A549 (cell line): ENCODE measurements at regions not wholly inside any gene's neighbourhood (a gene's known extent, or its start where the extent isn't known, plus 50 kb on each side); places are given as distances from the start of the nearest gene placed in this dataset.
"Not testable (repeated sequence)": the region's sequence is repeated elsewhere in the genome, so short reads cannot be mapped to it uniquely, and the experiment has no call there.

Experiments
- ATAC-seq, 2 experiments: fragments of 200-7000 bp in 1 of 2; fragments of >200 bp in 1 of 2; cut with Nextera tagmentation in 1 of 2; cut with Tn5 transposase in 1 of 2; 3 replicates each; pipeline versions ENCODE4 v1.8.0 to v1.9.1; 2018 to 2020; ENCODE audit warnings: mild to moderate bottlenecking in 1 of 2, moderate library complexity in 1 of 2
- CTCF ChIA-PET: fragments of 300-600 bp; sonication (Branson Sonifier 250); formaldehyde crosslinking; extraction: SDS; loops from one replicate; lab custom pipeline; 2021; ENCODE audit warnings: antibody characterized with exemption, inconsistent platforms; lab: Yijun Ruan, JAX
- POLR2A ChIA-PET: fragments of 350-600 bp; formaldehyde crosslinking; extraction: SDS; loops from one replicate; lab custom pipeline; 2021; ENCODE audit warnings: antibody characterized with exemption, inconsistent platforms; lab: Yijun Ruan, JAX
- DNase-seq, 2 experiments: peaks; one replicate each; pipeline versions ENCODE4 v3.0.0 to v3.0.0-alpha.2; 2011 to 2016; ENCODE audit warnings: low read depth in 1 of 2, low spot score in 1 of 2
- FAIRE-seq: peaks from 2 replicates; lab custom pipeline; 2011; peaks lifted over from hg19 to GRCh38; lab: Jason Lieb, UNC
- H3K27ac ChIP-seq, 2 experiments: fragments of >200 bp; sonication (Bioruptor Twin); formaldehyde crosslinking; 3 replicates each; pipeline ENCODE4 v1.5.1; 2016 to 2017
- H3K4me1 ChIP-seq: fragments of >200 bp; sonication (Bioruptor Twin); formaldehyde crosslinking; 3 replicates; pipeline ENCODE4 v1.6.1; 2016
- H3K4me2 ChIP-seq: fragments of >200 bp; sonication (Bioruptor Twin); formaldehyde crosslinking; 3 replicates; pipeline ENCODE4 v1.6.1; 2016
- H3K4me3 ChIP-seq: fragments of >200 bp; sonication (Bioruptor Twin); formaldehyde crosslinking; 3 replicates; pipeline ENCODE4 v1.5.1; 2016
- H3K9me3 ChIP-seq: fragments of >200 bp; sonication (Bioruptor Twin); formaldehyde crosslinking; 3 replicates; pipeline ENCODE4 v1.6.1; 2016
- CBX8 ChIP-seq: fragments of 200-600 bp; sonication (generic); IDR thresholded peaks from 2 replicates; pipeline ENCODE4 v1.6.1; 2016
- FOSB ChIP-seq: fragments of 250-450 bp; sonication (Bioruptor Pico); IDR thresholded peaks from 2 replicates; pipeline ENCODE4 v1.5.0; 2020; ENCODE audit warnings: mild to moderate bottlenecking, moderate library complexity
- FOXS1 ChIP-seq: fragments of 250-450 bp; sonication (Bioruptor Pico); IDR thresholded peaks from 2 replicates; pipeline ENCODE4 v1.5.0; 2020; ENCODE audit warnings: mild to moderate bottlenecking, moderate library complexity
- GATA3 ChIP-seq: IDR thresholded peaks from 2 replicates; pipeline ENCODE4 v1.6.1; 2012; ENCODE audit warnings: borderline replicate concordance
- KDM5A ChIP-seq: fragments of 200-600 bp; sonication (generic); IDR thresholded peaks from 2 replicates; pipeline ENCODE4 v1.6.1; 2016; ENCODE audit warnings: antibody characterized with exemption, mild to moderate bottlenecking
- PHF8 ChIP-seq: fragments of 200-600 bp; sonication (generic); IDR thresholded peaks from 2 replicates; pipeline ENCODE4 v1.6.1; 2016; ENCODE audit warnings: low read depth, mild to moderate bottlenecking, antibody characterized with exemption, moderate library complexity, borderline replicate concordance
- RAD21 ChIP-seq, 2 experiments: fragments of >200 bp in 1 of 2; sonication (Bioruptor Twin) in 1 of 2; formaldehyde crosslinking in 1 of 2; IDR thresholded peaks in 1 of 2; conservative IDR thresholded peaks in 1 of 2; 2 replicates in 1 of 2; 3 replicates in 1 of 2; pipeline ENCODE4 v1.6.1; 2012 to 2018; ENCODE audit warnings: inconsistent platforms in 1 of 2
- ZNF302 ChIP-seq: fragments of 250-450 bp; sonication (Bioruptor Pico); IDR thresholded peaks from 2 replicates; pipeline ENCODE4 v1.9.0; 2021; ENCODE audit warnings: inconsistent platforms, mild to moderate bottlenecking, moderate library complexity
- ZSCAN20 ChIP-seq: fragments of 250-450 bp; sonication (Bioruptor Pico); IDR thresholded peaks from 2 replicates; pipeline ENCODE4 v1.8.0; 2022; ENCODE audit warnings: mild to moderate bottlenecking, moderate library complexity
- WGBS: methylation state at CpG from one replicate; pipeline ENCODE4 v1.1.6; 2017; ENCODE audit errors: missing lambda C conversion rate; 5-methylcytosine and 5-hydroxymethylcytosine counted together
- TF ChIP-seq, protein P1 (sequence below): fragments of >200 bp; sonication (Bioruptor Twin); formaldehyde crosslinking; IDR thresholded peaks from 3 replicates; pipeline ENCODE4 v1.5.1; 2016

DNA sequence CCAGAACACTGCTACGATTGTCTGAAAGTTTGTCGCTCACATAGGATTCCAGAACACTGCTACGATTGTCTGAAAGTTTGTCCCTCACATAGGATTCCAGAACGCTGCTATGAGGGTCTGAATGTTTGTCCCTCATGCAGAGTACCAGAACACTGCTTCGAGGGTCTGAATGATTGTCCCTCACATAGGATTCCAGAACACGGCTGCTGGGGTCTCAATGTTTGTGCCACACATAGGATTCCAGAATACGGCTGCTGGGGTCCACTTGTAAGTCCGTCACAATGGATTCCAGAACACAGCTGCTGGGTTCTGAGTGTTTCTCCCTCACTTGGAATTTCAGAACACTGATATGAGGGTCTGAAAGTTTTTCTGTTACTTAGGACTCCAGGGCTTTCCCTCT, 203.3 kb downstream of the FOXD4L6 start (continued):
- TF ChIP-seq PHF8, result no peak
- no peak for TF ChIP-seq ZNF302 (CRISPR knock-in tag)

DNA sequence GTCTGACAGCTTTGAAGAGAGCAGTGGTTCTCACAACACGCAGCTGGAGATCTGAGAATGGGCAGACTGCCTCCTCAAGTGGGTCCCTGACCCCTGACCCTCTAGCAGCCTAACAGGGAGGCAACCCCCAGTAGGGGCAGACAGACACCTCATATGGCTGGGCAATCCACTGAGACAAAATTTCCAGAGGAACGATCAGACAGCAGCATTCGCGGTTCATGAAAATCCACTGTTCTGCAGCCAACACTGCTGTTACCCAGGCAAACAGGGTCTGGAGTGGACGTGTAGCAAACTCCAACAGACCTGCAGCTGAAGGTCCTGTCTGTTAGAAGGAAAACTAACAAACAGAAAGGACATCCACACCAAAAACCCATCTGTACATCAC, 212.1 kb downstream of the FOXD4L6 start:
- H3K27ac ChIP-seq, H3K4me1 ChIP-seq, POLR2A ChIA-PET, ATAC-seq, H3K4me2 ChIP-seq, DNase-seq, CTCF ChIA-PET, H3K4me3 ChIP-seq, FAIRE-seq: not testable (repeated sequence)
- H3K9me3 ChIP-seq, result peaks cover 48% of the 10 kb centered on the region
- whole genome bisulfite sequencing, result 55% methylated on average over 5 of the region's 5 CpGs

DNA sequence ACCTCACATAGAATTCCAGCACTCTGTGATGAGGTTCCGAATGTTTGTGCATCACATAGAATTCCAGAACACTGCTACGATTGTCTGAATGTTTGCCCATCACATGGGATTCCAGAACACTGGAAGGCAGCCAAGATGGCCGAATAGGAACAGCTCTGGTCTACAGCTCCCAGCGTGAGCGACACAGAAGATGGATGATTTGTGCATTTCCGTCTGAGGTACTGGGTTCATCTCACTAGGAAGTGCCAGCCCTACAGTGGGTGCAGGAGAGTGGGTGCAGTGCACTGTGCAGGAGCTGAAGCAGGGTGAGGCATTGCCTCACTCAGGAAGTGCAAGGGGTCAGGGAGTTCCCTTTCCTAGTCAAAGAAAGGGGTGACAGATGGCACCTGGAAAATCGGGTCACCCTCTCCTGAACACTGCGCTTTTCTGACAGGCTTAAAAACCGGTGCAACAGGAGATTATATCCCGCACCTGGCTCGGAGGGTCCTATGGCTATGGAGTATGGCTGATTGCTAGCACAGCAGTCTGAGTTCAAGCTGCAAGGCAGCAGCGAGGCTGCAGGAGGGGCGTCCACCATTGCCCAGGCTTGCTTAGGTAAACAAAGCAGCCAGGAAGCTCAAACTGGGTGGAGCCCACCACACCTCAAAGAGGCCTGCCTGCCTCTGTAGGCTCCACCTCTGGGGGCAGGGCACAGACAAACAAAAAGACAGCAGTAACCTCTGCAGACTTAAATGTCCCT, 212.7 kb downstream of the FOXD4L6 start:
- H3K4me2 ChIP-seq, DNase-seq, POLR2A ChIA-PET, H3K4me3 ChIP-seq, CTCF ChIA-PET, ATAC-seq, H3K4me1 ChIP-seq, H3K27ac ChIP-seq, FAIRE-seq: not testable (repeated sequence)
- H3K9me3 ChIP-seq, result peaks cover 54% of the 10 kb centered on the region
- WGBS, result 10% methylated on average over 13 of the region's 13 CpGs

DNA sequence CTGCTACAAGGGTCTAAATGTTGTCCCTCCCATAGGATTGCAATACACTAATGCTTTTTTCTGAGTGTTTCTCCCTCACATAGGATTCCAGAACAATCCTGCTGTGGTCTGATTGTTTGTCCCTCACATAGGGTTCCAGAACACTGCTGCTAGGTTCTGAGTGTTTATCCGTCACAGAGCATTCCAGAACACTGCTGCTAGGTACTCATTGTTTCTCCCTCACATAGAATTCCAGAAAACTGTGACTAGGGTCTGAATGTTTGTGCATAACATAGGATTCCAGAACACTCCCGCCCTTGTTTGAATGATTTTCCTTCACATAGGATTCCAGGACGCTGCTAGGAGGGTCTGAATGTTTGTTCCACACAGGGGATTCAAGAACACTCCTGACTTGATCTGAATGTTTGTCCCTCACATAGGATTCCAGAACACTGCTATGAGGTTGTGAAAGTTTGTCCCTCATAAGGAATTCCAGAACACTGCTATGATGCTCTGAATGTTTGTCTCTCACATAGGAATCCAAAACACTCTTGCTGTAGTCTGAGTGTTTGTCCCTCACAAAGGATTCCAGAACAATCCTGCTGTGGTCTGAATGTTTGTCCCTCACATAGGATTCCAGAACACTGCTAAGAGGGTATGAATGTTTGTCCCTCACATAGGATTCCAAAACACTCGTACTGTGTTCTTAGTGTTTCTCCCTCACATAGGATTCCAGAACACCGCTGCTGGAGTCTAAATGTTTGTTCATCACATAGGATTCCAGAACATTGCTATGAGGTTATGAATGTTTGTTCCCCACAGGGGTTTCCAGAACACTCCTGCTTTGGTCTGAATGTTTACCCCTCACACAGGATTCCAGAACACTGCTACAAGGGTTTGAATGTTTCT, 213.5 kb downstream of the FOXD4L6 start:
- Histone ChIP-seq H3K9me3 (peaks cover 62% of the 10 kb centered on the region), H3K4me3 (no peak overlapping the region), H3K27ac (no peak overlapping the region), H3K4me2 (no peak overlapping the region), H3K4me1 (no peaks in the 10 kb centered on the region)
- CTCF ChIA-PET, result no interaction called here
- WGBS, result 4% methylated on average over 5 of the region's 5 CpGs
- TF ChIP-seq FOSB (CRISPR knock-in tag) (no peak), GATA3 (no peak), FOXS1 (CRISPR knock-in tag) (no peak), KDM5A (no peak)
- POLR2A ChIA-PET, result no interaction called here
- DNase-seq (no peak), ATAC-seq (peak; percentile 20 to 48; a peak in 3 of 6 replicates), FAIRE-seq (no peak)

DNA sequence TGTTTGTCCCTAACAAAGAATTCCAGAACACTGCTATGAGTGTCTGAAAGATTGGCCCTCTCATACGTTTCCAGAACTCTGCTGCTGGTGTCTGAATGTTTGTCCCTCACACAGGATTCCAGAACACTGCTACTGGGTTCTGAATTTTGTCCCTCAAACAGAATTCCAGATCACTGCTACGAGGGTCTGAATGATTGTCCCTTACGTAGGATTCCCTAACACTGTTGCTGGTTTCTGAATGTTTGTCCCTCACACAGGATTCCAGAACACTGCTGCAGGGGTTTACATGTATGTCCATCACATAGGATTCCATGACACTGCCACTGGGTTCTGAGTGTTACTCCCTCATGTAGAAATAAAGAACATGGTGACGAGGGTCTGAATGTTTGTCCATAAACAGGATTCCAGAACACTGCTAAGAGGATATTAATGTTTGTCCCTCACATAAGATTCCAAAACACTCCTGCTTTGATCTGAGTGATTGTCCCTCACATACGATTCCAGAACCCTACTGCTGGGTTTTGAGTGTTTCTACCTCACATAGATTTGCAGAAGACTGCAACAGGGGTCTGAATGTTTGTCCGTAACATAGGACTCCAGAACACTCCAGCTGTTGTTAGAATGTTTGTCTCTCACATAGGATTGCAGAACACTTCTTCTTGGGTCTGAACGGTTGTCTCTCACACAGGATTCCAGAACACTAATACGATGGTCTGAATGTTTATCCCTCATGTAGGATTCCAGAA, 214.4 kb downstream of the FOXD4L6 start:
- DNase-seq, result no peak
- H3K4me3 ChIP-seq, result no peak overlapping the region
- POLR2A ChIA-PET, result no interaction called here
- H3K27ac ChIP-seq, result no peak overlapping the region
- peaks cover 71% of the 10 kb centered on the region for H3K9me3 ChIP-seq
- TF ChIP-seq CBX8 (no peak), RAD21 (conservative IDR thresholded peaks at IDR 0.05 in 1 of 2, IDR thresholded peaks at IDR 0.05 in 1 of 2) (no peak), ZSCAN20 (no peak)
- TF ChIP-seq, protein P1, sequence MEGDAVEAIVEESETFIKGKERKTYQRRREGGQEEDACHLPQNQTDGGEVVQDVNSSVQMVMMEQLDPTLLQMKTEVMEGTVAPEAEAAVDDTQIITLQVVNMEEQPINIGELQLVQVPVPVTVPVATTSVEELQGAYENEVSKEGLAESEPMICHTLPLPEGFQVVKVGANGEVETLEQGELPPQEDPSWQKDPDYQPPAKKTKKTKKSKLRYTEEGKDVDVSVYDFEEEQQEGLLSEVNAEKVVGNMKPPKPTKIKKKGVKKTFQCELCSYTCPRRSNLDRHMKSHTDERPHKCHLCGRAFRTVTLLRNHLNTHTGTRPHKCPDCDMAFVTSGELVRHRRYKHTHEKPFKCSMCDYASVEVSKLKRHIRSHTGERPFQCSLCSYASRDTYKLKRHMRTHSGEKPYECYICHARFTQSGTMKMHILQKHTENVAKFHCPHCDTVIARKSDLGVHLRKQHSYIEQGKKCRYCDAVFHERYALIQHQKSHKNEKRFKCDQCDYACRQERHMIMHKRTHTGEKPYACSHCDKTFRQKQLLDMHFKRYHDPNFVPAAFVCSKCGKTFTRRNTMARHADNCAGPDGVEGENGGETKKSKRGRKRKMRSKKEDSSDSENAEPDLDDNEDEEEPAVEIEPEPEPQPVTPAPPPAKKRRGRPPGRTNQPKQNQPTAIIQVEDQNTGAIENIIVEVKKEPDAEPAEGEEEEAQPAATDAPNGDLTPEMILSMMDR, result no peak
- TF ChIP-seq, all 56 proteins: peak for 0
- CTCF ChIA-PET, result no interaction called here
- FAIRE-seq (no peak), ATAC-seq (peak; percentile 29 to 35; a peak in 2 of 6 replicates)
- no peak overlapping the region for H3K4me2 ChIP-seq
- 7% methylated on average over 8 of the region's 8 CpGs for WGBS
- H3K4me1 ChIP-seq, result no peaks in the 10 kb centered on the region
